K562 (cell line): ENCODE measurements at regions not wholly inside any gene's neighbourhood (a gene's known extent, or its start where the extent isn't known, plus 50 kb on each side); places are given as distances from the start of the nearest gene placed in this dataset.

Experiments
- DIDO1 ChIP-seq: fragments of 450-650 bp; IDR thresholded peaks from 2 replicates; pipeline ENCODE4 v1.6.1; 2016; ENCODE audit warnings: low read depth, missing biosample characterization, missing genetic modification characterization
- MAFK ChIP-seq: IDR thresholded peaks from 2 replicates; pipeline ENCODE4 v1.6.1; 2011; ENCODE audit warnings: low read length, improper control_type of control experiment
- NR2C2 ChIP-seq, 2 experiments: fragments of 200-800 bp in 1 of 2; sonication (Bioruptor generic) in 1 of 2; sonication (generic) in 1 of 2; formaldehyde crosslinking in 1 of 2; IDR thresholded peaks; 2 replicates each; pipeline versions ENCODE4 v1.6.1 to v1.8.0; 2016 to 2022; ENCODE audit warnings: mild to moderate bottlenecking in 1 of 2, missing compliant biosample characterization in 1 of 2, missing genetic modification characterization in 1 of 2, missing genetic modification reagents in 1 of 2
- SMAD1 ChIP-seq: fragments of 150-350 bp; IDR thresholded peaks from 2 replicates; pipeline ENCODE4 v1.6.1; 2014; ENCODE audit warnings: low read length, low read depth; ENCODE audit not compliant: partially characterized antibody
- SMARCC2 ChIP-seq: fragments of 450-650 bp; IDR thresholded peaks from 2 replicates; pipeline ENCODE4 v1.6.1; 2017; ENCODE audit warnings: antibody characterized with exemption, moderate library complexity, mild to moderate bottlenecking, low read depth
- TCFL5 ChIP-seq: fragments of 250-450 bp; sonication (Bioruptor Pico); conservative IDR thresholded peaks from 2 replicates; pipeline ENCODE4 v1.6.1; 2021; ENCODE audit warnings: mild to moderate bottlenecking, moderate library complexity, matching md5 sums
- ZNF408 ChIP-seq: fragments of 250-450 bp; sonication (Bioruptor Pico); IDR thresholded peaks from 2 replicates; pipeline ENCODE4 v1.4.0; 2020; ENCODE audit warnings: low read depth, mild to moderate bottlenecking, moderate library complexity
- ZNF592 ChIP-seq: fragments of 450-650 bp; IDR thresholded peaks from 2 replicates; pipeline ENCODE4 v1.6.1; 2017; ENCODE audit warnings: antibody characterized with exemption, mild to moderate bottlenecking
- ZZZ3 ChIP-seq: fragments of 450-650 bp; IDR thresholded peaks from 2 replicates; pipeline ENCODE4 v1.6.1; 2016; ENCODE audit warnings: antibody characterized with exemption, mild to moderate bottlenecking, moderate library complexity

- no peak for TF ChIP-seq ZNF408
- TF ChIP-seq ZZZ3: no peak
- TF ChIP-seq MAFK: no peak
- TF ChIP-seq TCFL5 (CRISPR knock-in tag): no peak
- no peak for TF ChIP-seq DIDO1 (tag)
- TF ChIP-seq NR2C2 (CRISPR knock-in tag; IDR thresholded peaks at IDR 0.05): no peak
- no peak for TF ChIP-seq NR2C2 (tag; IDR thresholded peaks at IDR 0.05)
- TF ChIP-seq SMARCC2: no peak
- no peak for TF ChIP-seq SMAD1
- TF ChIP-seq ZNF592: no peak
Measured at GRCh38 chr16:48435906-48436305, 50.7 kb upstream of the SIAH1 start (continued).
